ENCODE measurements at regions not wholly inside any gene's neighbourhood (a gene's known extent, or its start where the extent isn't known, plus 50 kb on each side); places are given as distances from the start of the nearest gene placed in this dataset.

- Histone ChIP-seq H3K9me3 (ENCODE audit: control insufficient read depth, low read length) (no peaks in the 10 kb centered on the region), H3K27ac (peak overlapping the region; percentile 53), H3K27me3 (ENCODE audit: control insufficient read depth, insufficient read depth, low read length) (no peaks in the 10 kb centered on the region), H3K4me1 (peaks cover 25% of the 10 kb centered on the region), H3K4me2 (ENCODE audit: low read length) (peak overlapping the region; percentile 93), H3K79me2 (peaks cover 12% of the 10 kb centered on the region), H3K9ac (no peak overlapping the region), H2AFZ (peak overlapping the region; percentile 98), H3K4me3 (ENCODE audit: low read depth, low read length) (peak overlapping the region; percentile 55), H3K36me3 (ENCODE audit: control insufficient read depth, insufficient read depth, low read length) (no peaks in the 10 kb centered on the region)
- TF ChIP-seq, protein P1, sequence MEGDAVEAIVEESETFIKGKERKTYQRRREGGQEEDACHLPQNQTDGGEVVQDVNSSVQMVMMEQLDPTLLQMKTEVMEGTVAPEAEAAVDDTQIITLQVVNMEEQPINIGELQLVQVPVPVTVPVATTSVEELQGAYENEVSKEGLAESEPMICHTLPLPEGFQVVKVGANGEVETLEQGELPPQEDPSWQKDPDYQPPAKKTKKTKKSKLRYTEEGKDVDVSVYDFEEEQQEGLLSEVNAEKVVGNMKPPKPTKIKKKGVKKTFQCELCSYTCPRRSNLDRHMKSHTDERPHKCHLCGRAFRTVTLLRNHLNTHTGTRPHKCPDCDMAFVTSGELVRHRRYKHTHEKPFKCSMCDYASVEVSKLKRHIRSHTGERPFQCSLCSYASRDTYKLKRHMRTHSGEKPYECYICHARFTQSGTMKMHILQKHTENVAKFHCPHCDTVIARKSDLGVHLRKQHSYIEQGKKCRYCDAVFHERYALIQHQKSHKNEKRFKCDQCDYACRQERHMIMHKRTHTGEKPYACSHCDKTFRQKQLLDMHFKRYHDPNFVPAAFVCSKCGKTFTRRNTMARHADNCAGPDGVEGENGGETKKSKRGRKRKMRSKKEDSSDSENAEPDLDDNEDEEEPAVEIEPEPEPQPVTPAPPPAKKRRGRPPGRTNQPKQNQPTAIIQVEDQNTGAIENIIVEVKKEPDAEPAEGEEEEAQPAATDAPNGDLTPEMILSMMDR (IDR thresholded peaks at IDR 0.05): no peak
Measured at GRCh38 chr12:94874518-94875302, 128.8 kb downstream of the NDUFA12 start.

GRCh38 chr12:94873734-94874517, 129.6 kb downstream of the NDUFA12 start:
- no peaks in the 10 kb centered on the region for H3K27me3 ChIP-seq (ENCODE audit: control insufficient read depth, insufficient read depth, low read length)
- TF ChIP-seq, protein P1 (IDR thresholded peaks at IDR 0.05): no peak

GRCh38 chr12:94872971-94873733, 130.3 kb downstream of the NDUFA12 start:
- Histone ChIP-seq H3K9ac (peak overlapping the region; percentile 17), H3K27me3 (ENCODE audit: control insufficient read depth, insufficient read depth, low read length) (no peaks in the 10 kb centered on the region), H3K9me3 (ENCODE audit: control insufficient read depth, low read length) (no peaks in the 10 kb centered on the region), H3K4me1 (peaks cover 27% of the 10 kb centered on the region), H3K36me3 (ENCODE audit: control insufficient read depth, insufficient read depth, low read length) (no peaks in the 10 kb centered on the region), H3K4me2 (ENCODE audit: low read length) (peak overlapping the region; percentile 65), H3K79me2 (peaks cover 22% of the 10 kb centered on the region), H3K27ac (peak overlapping the region; percentile 73), H3K4me3 (ENCODE audit: low read depth, low read length) (peak overlapping the region; percentile 38), H2AFZ (peak overlapping the region; percentile 85)
- TF ChIP-seq, protein P1 (IDR thresholded peaks at IDR 0.05): no peak

More at GRCh38 chr12:94873734-94874517, 129.6 kb downstream of the NDUFA12 start:
- H3K79me2 ChIP-seq: peaks cover 16% of the 10 kb centered on the region
- H3K4me2 ChIP-seq (ENCODE audit: low read length): peak overlapping the region; percentile 93
- peak overlapping the region; percentile 98 for H2AFZ ChIP-seq
- peak overlapping the region; percentile 51 for H3K9ac ChIP-seq
- peak overlapping the region; percentile 55 for H3K4me3 ChIP-seq (ENCODE audit: low read depth, low read length)
- H3K27ac ChIP-seq: peak overlapping the region; percentile 53
- H3K9me3 ChIP-seq (ENCODE audit: control insufficient read depth, low read length): no peaks in the 10 kb centered on the region
- peaks cover 25% of the 10 kb centered on the region for H3K4me1 ChIP-seq
- H3K36me3 ChIP-seq (ENCODE audit: control insufficient read depth, insufficient read depth, low read length): no peaks in the 10 kb centered on the region

DNA sequence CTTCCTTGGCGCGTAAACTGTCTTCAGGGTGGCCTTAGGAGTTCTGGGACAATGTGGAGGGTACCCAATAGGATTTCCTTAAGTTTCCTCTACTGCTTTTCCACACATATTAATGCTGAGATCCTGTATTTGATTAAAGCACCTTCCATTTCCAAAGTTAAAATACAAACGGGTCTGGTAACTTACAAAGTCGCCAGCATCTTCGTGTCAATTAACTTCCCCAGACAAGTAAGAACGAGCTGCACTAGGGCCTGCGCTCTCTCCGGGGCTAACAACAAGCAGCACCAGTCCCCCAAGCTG, 130.9 kb downstream of the NDUFA12 start:
- TF ChIP-seq, protein P1 (IDR thresholded peaks at IDR 0.05): no peak
- H3K27me3 ChIP-seq (ENCODE audit: control insufficient read depth, insufficient read depth, low read length): no peaks in the 10 kb centered on the region

More for the DNA sequence above, 130.9 kb downstream of the NDUFA12 start:
- Histone ChIP-seq H3K4me3 (ENCODE audit: low read depth, low read length) (peak overlapping the region; percentile 38), H2AFZ (peak overlapping the region; percentile 85), H3K4me1 (peaks cover 27% of the 10 kb centered on the region), H3K9me3 (ENCODE audit: control insufficient read depth, low read length) (no peaks in the 10 kb centered on the region), H3K79me2 (peaks cover 27% of the 10 kb centered on the region), H3K27ac (peak overlapping the region; percentile 73), H3K9ac (peak overlapping the region; percentile 17), H3K36me3 (ENCODE audit: control insufficient read depth, insufficient read depth, low read length) (no peaks in the 10 kb centered on the region), H3K4me2 (ENCODE audit: low read length) (peak overlapping the region; percentile 65)
